Left ventricle myocardium inferior (tissue), 1 donor: ENCODE measurements at regions not wholly inside any gene's neighbourhood (a gene's known extent, or its start where the extent isn't known, plus 50 kb on each side); places are given as distances from the start of the nearest gene placed in this dataset.

Source experiments
- DNase-seq: peaks from one replicate; pipeline ENCODE4 v3.0.0-alpha.2; 2020
- H3K27ac ChIP-seq: fragments of 200-600 bp; replicated peaks from 2 replicates; pipeline ENCODE4 v1.8.0; 2021
- H3K27me3 ChIP-seq: fragments of 200-600 bp; 2 replicates; pipeline ENCODE4 v1.8.0; 2021; ENCODE audit warnings: low read depth
- H3K36me3 ChIP-seq: fragments of 200-600 bp; 2 replicates; pipeline ENCODE4 v1.8.0; 2021
- H3K4me1 ChIP-seq: fragments of 200-600 bp; 2 replicates; pipeline ENCODE4 v1.8.0; 2021
- H3K4me3 ChIP-seq: fragments of 200-600 bp; 2 replicates; pipeline ENCODE4 v1.8.0; 2021; ENCODE audit warnings: mild to moderate bottlenecking, moderate library complexity
- H3K9me3 ChIP-seq: fragments of 200-600 bp; replicated peaks from 2 replicates; pipeline ENCODE4 v1.8.0; 2021
- intact Hi-C: fragments of 100-400 bp; cut with micrococcal nuclease; formaldehyde crosslinking; loops from one replicate; pipeline ENCODE4 v1.11.0; 2022
- TF ChIP-seq, protein P1 (sequence below): fragments of 200-600 bp; IDR thresholded peaks from 2 replicates; pipeline ENCODE4 v1.8.0; 2021; ENCODE audit warnings: antibody characterized with exemption, mild to moderate bottlenecking, borderline replicate concordance
- donor health status: DM: no; HTN: yes; CAD: no; lungs with severe emphysema.

DNA sequence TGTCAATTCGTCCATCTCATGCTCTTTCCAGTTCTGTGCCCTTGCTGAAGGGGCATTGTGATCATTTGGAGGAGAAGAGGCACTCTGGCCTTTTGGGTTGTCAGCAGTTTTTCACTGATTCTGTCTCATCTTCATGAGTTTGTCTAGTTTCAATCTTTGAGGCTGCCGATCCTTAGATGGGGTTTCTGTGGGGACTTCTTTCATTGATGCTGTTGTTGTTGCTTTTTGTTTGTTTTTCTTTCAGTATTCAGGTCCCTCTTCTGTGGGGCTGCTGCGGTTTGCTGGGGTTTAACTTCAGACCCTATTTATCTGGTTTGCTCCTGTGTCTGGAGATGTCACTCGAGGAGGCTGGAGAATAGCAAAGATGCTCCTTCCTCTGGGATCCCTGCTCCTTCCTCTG is 224.3 kb downstream of the JRKL start:
- no peak overlapping the region for H3K27ac ChIP-seq
- H3K9me3 ChIP-seq: peaks cover 12% of the 10 kb centered on the region
- H3K27me3 ChIP-seq: no peaks in the 10 kb centered on the region
- H3K36me3 ChIP-seq: no peaks in the 10 kb centered on the region
- TF ChIP-seq, protein P1, sequence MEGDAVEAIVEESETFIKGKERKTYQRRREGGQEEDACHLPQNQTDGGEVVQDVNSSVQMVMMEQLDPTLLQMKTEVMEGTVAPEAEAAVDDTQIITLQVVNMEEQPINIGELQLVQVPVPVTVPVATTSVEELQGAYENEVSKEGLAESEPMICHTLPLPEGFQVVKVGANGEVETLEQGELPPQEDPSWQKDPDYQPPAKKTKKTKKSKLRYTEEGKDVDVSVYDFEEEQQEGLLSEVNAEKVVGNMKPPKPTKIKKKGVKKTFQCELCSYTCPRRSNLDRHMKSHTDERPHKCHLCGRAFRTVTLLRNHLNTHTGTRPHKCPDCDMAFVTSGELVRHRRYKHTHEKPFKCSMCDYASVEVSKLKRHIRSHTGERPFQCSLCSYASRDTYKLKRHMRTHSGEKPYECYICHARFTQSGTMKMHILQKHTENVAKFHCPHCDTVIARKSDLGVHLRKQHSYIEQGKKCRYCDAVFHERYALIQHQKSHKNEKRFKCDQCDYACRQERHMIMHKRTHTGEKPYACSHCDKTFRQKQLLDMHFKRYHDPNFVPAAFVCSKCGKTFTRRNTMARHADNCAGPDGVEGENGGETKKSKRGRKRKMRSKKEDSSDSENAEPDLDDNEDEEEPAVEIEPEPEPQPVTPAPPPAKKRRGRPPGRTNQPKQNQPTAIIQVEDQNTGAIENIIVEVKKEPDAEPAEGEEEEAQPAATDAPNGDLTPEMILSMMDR: no peak
- H3K4me3 ChIP-seq: no peak overlapping the region
- intact Hi-C loops: no loop called here
- DNase-seq: no peak
- no peaks in the 10 kb centered on the region for H3K4me1 ChIP-seq

DNA sequence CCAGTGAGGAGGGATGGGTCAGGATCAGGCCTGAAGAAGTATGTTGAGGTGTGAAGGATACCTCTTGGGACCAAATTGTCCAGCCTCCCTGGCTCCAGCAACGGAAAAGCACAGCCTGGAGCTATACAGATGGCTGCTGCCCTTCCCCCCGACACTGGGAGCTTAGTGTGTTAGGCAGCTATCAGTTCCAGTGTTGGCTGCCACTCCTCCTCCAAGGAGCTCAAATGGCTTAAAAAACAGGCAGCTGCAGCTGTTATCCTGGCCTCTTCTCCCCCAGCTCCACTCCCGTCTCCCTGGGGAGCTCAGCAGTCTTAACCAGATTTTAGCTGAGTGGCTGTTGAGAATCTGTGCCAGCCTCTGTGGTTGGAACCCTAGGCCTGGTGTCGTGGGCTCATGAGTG is 225.0 kb downstream of the JRKL start:
- H3K4me3 ChIP-seq: no peak overlapping the region
- H3K36me3 ChIP-seq: no peaks in the 10 kb centered on the region
- H3K27me3 ChIP-seq: no peaks in the 10 kb centered on the region
- H3K9me3 ChIP-seq: peaks cover 12% of the 10 kb centered on the region
- TF ChIP-seq, protein P1: no peak
- no peak for DNase-seq
- intact Hi-C loops: no loop called here
- H3K27ac ChIP-seq: no peak overlapping the region
- H3K4me1 ChIP-seq: no peaks in the 10 kb centered on the region

DNA sequence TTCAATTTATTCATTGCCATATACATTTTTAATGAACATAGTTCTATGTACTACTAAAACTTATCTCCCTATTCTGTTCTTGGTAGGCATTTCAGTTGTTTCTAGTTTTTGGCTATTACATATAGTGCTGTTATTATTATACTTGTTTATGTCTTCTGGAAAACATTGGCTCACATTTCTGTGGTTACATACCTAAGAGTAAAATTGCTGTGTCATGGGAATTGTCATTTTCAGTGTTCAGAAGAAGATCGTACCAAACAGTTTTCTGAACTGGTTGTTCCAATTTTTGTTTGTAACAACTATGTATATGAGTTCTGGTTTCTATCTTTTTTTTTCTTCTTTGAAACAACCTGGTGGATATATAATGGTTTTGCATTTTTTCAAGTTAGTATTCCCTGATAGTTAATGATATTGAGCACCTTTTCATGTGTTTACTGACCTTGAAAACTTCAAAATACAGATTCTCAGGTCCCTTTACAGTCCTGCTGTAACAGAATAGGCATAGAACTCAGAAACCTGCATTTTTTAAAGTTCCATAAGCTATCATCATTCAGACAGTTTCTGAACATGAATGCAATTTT is 230.7 kb downstream of the JRKL start:
- H3K27me3 ChIP-seq: no peaks in the 10 kb centered on the region
- peak overlapping the region; percentile 79 for H3K27ac ChIP-seq
- TF ChIP-seq, protein P1: no peak
- no peak overlapping the region for H3K4me3 ChIP-seq
- H3K36me3 ChIP-seq: no peaks in the 10 kb centered on the region
- no peak for DNase-seq
- intact Hi-C loops: no loop called here
- peaks cover 16% of the 10 kb centered on the region for H3K4me1 ChIP-seq
- peaks cover 5% of the 10 kb centered on the region for H3K9me3 ChIP-seq

DNA sequence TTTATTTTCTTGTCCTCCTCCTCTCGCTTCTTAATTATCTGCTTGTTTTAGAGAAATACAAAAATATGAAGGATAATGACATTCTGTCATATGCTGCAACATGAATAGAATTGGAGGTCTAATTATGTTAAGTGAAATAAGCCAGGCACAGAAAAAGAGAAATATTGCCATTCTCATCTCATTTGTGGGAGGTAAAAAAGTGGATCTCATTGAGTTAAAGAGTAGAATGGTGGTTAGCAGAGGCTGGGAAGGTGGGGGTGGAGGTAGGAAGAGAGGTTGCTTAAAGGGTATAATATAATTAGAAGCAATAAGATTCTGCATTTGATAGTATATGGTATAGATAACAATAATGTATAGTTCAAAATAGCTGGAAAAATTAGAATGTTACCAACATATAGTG is 231.3 kb downstream of the JRKL start:
- TF ChIP-seq, protein P1: no peak
- H3K27me3 ChIP-seq: no peaks in the 10 kb centered on the region
- H3K9me3 ChIP-seq: peaks cover 11% of the 10 kb centered on the region
- no peaks in the 10 kb centered on the region for H3K36me3 ChIP-seq
- peaks cover 16% of the 10 kb centered on the region for H3K4me1 ChIP-seq
- H3K27ac ChIP-seq: peak overlapping the region; percentile 79
- H3K4me3 ChIP-seq: no peak overlapping the region
- DNase-seq: no peak
- intact Hi-C loops: no loop called here

DNA sequence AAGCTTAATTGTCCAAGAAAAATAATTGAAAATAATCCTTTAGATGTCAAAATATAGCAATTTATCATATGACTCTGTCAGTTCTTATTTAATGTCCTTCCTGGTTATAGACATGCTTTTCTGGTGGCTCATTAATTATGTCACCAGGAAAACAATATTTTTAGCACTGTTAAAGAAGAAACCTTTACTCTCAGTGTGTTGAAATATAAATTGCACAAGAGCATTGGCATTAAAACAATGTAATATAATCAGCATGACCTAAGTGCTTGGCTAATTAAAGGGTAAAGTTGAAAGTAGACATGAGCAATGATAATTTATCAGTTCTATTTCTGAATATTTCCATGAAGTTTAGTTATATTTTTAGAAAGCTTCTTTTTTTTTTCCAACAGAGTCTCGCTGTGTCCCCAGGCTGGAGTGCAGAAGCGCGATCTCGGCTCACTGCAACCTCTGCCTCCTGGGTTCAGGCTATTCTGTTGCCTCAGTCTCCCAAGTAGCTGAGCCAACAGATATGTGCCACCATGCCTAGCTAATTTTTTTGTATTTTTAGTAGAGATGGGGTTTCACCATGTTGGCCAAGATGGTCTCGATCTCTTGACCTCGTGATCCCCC is 232.3 kb downstream of the JRKL start:
- intact Hi-C loops: no loop called here
- Histone ChIP-seq H3K4me1 (peaks cover 16% of the 10 kb centered on the region), H3K27me3 (no peaks in the 10 kb centered on the region), H3K27ac (peak overlapping the region; percentile 79), H3K4me3 (no peak overlapping the region), H3K9me3 (peaks cover 20% of the 10 kb centered on the region), H3K36me3 (no peaks in the 10 kb centered on the region)
- TF ChIP-seq, protein P1: no peak
- DNase-seq: no peak
